NT2/D1 (cell line): ENCODE measurements at regions not wholly inside any gene's neighbourhood (a gene's known extent, or its start where the extent isn't known, plus 50 kb on each side); places are given as distances from the start of the nearest gene placed in this dataset.

ENCODE experiments used
- YY1 ChIP-seq: IDR thresholded peaks from 2 replicates; pipeline ENCODE4 v1.6.1; 2011; ENCODE audit not compliant: insufficient read length, insufficient read depth
- ZNF274 ChIP-seq: IDR thresholded peaks from 2 replicates; pipeline ENCODE4 v1.6.1; 2011; ENCODE audit warnings: mild to moderate bottlenecking, low read depth, low read length

DNA sequence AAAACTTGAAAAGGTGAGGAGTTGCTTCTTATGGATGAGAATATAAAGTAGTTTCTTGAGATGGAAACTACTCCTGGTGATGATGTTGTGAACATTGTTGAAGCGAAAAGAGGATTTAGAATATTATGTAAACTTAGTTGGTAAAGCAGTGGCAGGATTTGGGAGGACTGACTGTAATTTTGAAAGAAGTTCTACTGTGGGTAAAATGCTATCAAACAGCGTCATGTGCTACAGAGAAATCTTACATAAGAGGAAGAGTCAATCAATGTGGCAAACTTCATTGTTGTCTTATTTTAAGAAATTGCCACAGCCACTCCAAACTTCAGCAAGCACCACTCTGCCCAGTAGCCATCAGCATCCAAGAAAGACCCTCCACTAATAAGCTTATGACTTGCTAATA lies 112.9 kb upstream of the ZEB2 start:
- no peak for TF ChIP-seq ZNF274
- TF ChIP-seq YY1, result no peak
